B cell (primary cell): ENCODE measurements at regions not wholly inside any gene's neighbourhood (a gene's known extent, or its start where the extent isn't known, plus 50 kb on each side); places are given as distances from the start of the nearest gene placed in this dataset.

Source experiments
- ATAC-seq: fragments of 200-7000 bp; cut with Tn5 transposase; one replicate; pipeline ENCODE4 v1.10.0; 2021; ENCODE audit warnings: low read depth, mild to moderate bottlenecking, moderate number of reproducible peaks, moderate library complexity
- CTCF ChIA-PET: fragments of 350-600 bp; sonication (Branson Sonifier 250); formaldehyde crosslinking; loops from one replicate; lab custom pipeline; 2021; ENCODE audit warnings: antibody characterized with exemption, inconsistent platforms; lab: Charles Lee
- POLR2A ChIA-PET: fragments of 350-600 bp; sonication (Branson Sonifier 250); formaldehyde crosslinking; loops from one replicate; lab custom pipeline; 2021; ENCODE audit warnings: antibody characterized with exemption; lab: Charles Lee
- DNase-seq: peaks from one replicate; pipeline ENCODE4 v3.0.0; 2013
- H2AFZ ChIP-seq: 2 replicates; pipeline ENCODE4 v1.6.1; 2012; ENCODE audit warnings: mild to moderate bottlenecking, low read depth, low read length; ENCODE audit not compliant: insufficient read depth, poor library complexity, severe bottlenecking
- H3K27ac ChIP-seq, 2 donors: 1 replicate in 1 of 2; 2 replicates in 1 of 2; pipeline ENCODE4 v1.5.1; 2012 to 2013; ENCODE audit warnings: low read length in 2 of 2, mild to moderate bottlenecking in 2 of 2, moderate library complexity in 1 of 2
- H3K27me3 ChIP-seq, 4 experiments: fragments of 200-600 bp in 1 of 4; sonication (generic) in 1 of 4; replicated peaks in 1 of 4; 1 replicate in 2 of 4; 2 replicates in 2 of 4; pipeline versions ENCODE4 v1.6.1 to v1.7.0; 2013 to 2016; ENCODE audit warnings: low read length in 3 of 4, mild to moderate bottlenecking in 2 of 4, mixed read lengths in 1 of 4, moderate library complexity in 1 of 4; ENCODE audit not compliant: insufficient read depth in 4 of 4, control insufficient read depth in 3 of 4; ENCODE audit errors: control extremely low read depth in 1 of 4
- H3K36me3 ChIP-seq, 2 experiments: replicated peaks in 1 of 2; 1 replicate in 1 of 2; 2 replicates in 1 of 2; pipeline versions ENCODE4 v1.6.1 to v1.7.1; 2013; ENCODE audit warnings: low read length in 1 of 2; ENCODE audit not compliant: insufficient read depth in 2 of 2, control insufficient read depth in 1 of 2; ENCODE audit errors: control extremely low read depth in 1 of 2, extremely low read depth in 1 of 2
- H3K4me1 ChIP-seq, 2 donors: fragments of 200-600 bp in 1 of 2; sonication (generic) in 1 of 2; 1 replicate in 1 of 2; 2 replicates in 1 of 2; pipeline versions ENCODE4 v1.5.1 to v1.6.1; 2013 to 2017; ENCODE audit warnings: low read length in 2 of 2; ENCODE audit not compliant: control insufficient read depth in 2 of 2, insufficient read depth in 2 of 2
- H3K4me2 ChIP-seq: replicated peaks from 2 replicates; pipeline ENCODE3; 2012; ENCODE audit warnings: mild to moderate bottlenecking, low read depth, low read length; ENCODE audit not compliant: poor library complexity, severe bottlenecking
- H3K4me3 ChIP-seq, 5 experiments: fragments of 200-600 bp in 1 of 5; sonication (generic) in 1 of 5; 1 replicate in 3 of 5; 2 replicates in 2 of 5; pipeline versions ENCODE4 v1.5.1 to v1.7.0; 2011 to 2016; ENCODE audit warnings: low read length in 4 of 5, mild to moderate bottlenecking in 4 of 5, low read depth in 2 of 5, control low read depth in 1 of 5, moderate library complexity in 1 of 5; ENCODE audit not compliant: insufficient read depth in 1 of 5; ENCODE audit errors: control extremely low read depth in 1 of 5, extremely low read depth in 1 of 5
- H3K79me2 ChIP-seq: fragments of 200-600 bp; sonication (generic); one replicate; pipeline ENCODE4 v1.6.0; 2016; ENCODE audit warnings: low read length; ENCODE audit not compliant: control insufficient read depth, insufficient read depth
- H3K9ac ChIP-seq: fragments of 200-600 bp; sonication (generic); 2 replicates; pipeline ENCODE4 v1.6.1; 2017; ENCODE audit warnings: mild to moderate bottlenecking, low read length, moderate library complexity
- H3K9me3 ChIP-seq, 3 donors: one replicate each; pipeline versions ENCODE4 v1.6.1 to v1.7.1; 2013; ENCODE audit warnings: low read length in 2 of 3; ENCODE audit not compliant: control insufficient read depth in 2 of 3, insufficient read depth in 1 of 3; ENCODE audit errors: control extremely low read depth in 1 of 3
- H4K20me1 ChIP-seq: 2 replicates; pipeline ENCODE4 v1.6.0; 2012; ENCODE audit warnings: mild to moderate bottlenecking, low read length; ENCODE audit not compliant: insufficient read depth, control insufficient read depth, poor library complexity, severe bottlenecking
- H3K27ac Mint-ChIP-seq: one replicate; pipeline ENCODE4 v1.8.0; 2021; ENCODE audit warnings: mixed read lengths
- H3K27me3 Mint-ChIP-seq: one replicate; pipeline ENCODE4 v1.8.0; 2021; ENCODE audit warnings: mixed read lengths
- H3K4me1 Mint-ChIP-seq: one replicate; pipeline ENCODE4 v1.8.0; 2021; ENCODE audit warnings: mixed read lengths
- H3K4me3 Mint-ChIP-seq: one replicate; pipeline ENCODE4 v1.8.0; 2021; ENCODE audit warnings: mixed read lengths
- H3K9me3 Mint-ChIP-seq: one replicate; pipeline ENCODE4 v1.8.0; 2022; ENCODE audit warnings: mixed read lengths; ENCODE audit not compliant: insufficient read depth
- EZH2 ChIP-seq: IDR thresholded peaks from 2 replicates; pipeline ENCODE4 v1.6.1; 2012; ENCODE audit warnings: borderline replicate concordance, low read depth, mild to moderate bottlenecking, moderate library complexity, low read length; ENCODE audit not compliant: insufficient read depth, poor library complexity, severe bottlenecking
- WGBS: methylation state at CpG from one replicate; pipeline ENCODE4 v1.1.5; 2013; ENCODE audit warnings: missing lambda C conversion rate; ENCODE audit not compliant: insufficient coverage; 5-methylcytosine and 5-hydroxymethylcytosine counted together
- intact Hi-C: fragments of 100-400 bp; cut with micrococcal nuclease; formaldehyde crosslinking; loops from one replicate; pipeline ENCODE4 v1.10.0; 2022
- TF ChIP-seq, protein P1 (sequence below): fragments of 200-600 bp; IDR thresholded peaks from one replicate; pipeline ENCODE4 v1.8.0; 2022; ENCODE audit warnings: antibody characterized with exemption, mild to moderate bottlenecking

DNA sequence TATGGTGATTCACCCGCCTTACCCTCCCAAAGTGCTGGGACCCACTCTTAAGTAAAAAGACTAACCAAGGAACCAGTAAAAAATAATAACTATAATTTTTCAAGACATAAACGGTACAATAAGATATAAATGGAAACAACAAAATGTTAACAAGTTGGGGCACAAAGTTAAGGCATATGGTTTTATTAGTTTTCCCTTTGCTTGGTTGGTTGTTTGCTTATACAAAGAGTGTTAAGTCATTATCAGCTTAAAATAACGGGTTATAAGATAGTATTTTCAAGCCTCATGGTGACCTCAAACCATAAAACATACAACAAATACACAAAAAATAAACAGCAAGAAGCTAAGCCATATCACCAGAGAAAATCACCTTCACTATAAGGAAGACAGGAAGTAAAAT, 406.1 kb downstream of the SEC23A start:
- H3K9ac ChIP-seq, result no peak overlapping the region
- intact Hi-C loops, result no loop called here
- DNase-seq (no peak), ATAC-seq (no peak)
- Mint-ChIP-seq H3K4me3 (no peak overlapping the region), H3K9me3 (peaks cover 9% of the 10 kb centered on the region), H3K27ac (no peak overlapping the region), H3K27me3 (no peaks in the 10 kb centered on the region), H3K4me1 (no peaks in the 10 kb centered on the region)
- no CpG with 5 or more reads among the region's 3 CpGs for WGBS
- no peak overlapping the region for H3K4me2 ChIP-seq
- H3K9me3 ChIP-seq, result no peaks in the 10 kb centered on the region
- TF ChIP-seq, protein P1, sequence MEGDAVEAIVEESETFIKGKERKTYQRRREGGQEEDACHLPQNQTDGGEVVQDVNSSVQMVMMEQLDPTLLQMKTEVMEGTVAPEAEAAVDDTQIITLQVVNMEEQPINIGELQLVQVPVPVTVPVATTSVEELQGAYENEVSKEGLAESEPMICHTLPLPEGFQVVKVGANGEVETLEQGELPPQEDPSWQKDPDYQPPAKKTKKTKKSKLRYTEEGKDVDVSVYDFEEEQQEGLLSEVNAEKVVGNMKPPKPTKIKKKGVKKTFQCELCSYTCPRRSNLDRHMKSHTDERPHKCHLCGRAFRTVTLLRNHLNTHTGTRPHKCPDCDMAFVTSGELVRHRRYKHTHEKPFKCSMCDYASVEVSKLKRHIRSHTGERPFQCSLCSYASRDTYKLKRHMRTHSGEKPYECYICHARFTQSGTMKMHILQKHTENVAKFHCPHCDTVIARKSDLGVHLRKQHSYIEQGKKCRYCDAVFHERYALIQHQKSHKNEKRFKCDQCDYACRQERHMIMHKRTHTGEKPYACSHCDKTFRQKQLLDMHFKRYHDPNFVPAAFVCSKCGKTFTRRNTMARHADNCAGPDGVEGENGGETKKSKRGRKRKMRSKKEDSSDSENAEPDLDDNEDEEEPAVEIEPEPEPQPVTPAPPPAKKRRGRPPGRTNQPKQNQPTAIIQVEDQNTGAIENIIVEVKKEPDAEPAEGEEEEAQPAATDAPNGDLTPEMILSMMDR, result no peak
- no peak for TF ChIP-seq EZH2
- POLR2A ChIA-PET, result no interaction called here
- no peak overlapping the region for H3K4me3 ChIP-seq
- H3K27ac ChIP-seq, result no peak overlapping the region
- no peaks in the 10 kb centered on the region for H3K79me2 ChIP-seq
- no peaks in the 10 kb centered on the region for H4K20me1 ChIP-seq
- no peaks in the 10 kb centered on the region for H3K36me3 ChIP-seq
- no peaks in the 10 kb centered on the region for H3K27me3 ChIP-seq
- H3K4me1 ChIP-seq, result no peaks in the 10 kb centered on the region
- CTCF ChIA-PET, result interaction anchor here (0.6 kb wide), 1 partner anchor 20 kb away, joined by 3 read pairs; no protein-coding TSS in a partner anchor
- H2AFZ ChIP-seq, result no peak overlapping the region

DNA sequence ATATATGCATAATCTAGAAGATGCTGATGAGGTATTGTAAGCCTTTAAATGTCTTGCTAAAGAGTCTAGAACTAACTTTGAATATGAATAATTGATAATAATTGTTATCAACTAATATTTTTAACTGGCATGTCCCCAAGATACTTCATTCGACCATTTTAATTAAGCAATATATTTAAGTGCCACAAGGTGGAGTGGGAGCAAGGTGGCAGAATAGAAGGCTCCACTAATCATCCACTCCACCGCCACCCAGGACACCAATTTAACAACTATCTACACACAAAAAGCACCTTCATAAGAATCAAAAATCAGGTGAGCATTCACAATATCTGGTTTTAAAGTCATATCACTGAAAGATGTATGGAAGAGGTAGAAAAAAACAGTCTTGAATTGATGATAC, 409.6 kb downstream of the SEC23A start:
- no peak overlapping the region for H2AFZ ChIP-seq
- H3K9me3 Mint-ChIP-seq, result peaks cover 9% of the 10 kb centered on the region
- POLR2A ChIA-PET, result no interaction called here
- no peaks in the 10 kb centered on the region for H3K4me1 ChIP-seq
- no peaks in the 10 kb centered on the region for H3K27me3 ChIP-seq
- H3K27ac Mint-ChIP-seq, result no peak overlapping the region
- H3K36me3 ChIP-seq, result no peaks in the 10 kb centered on the region
- H3K4me1 Mint-ChIP-seq, result no peaks in the 10 kb centered on the region
- no peaks in the 10 kb centered on the region for H3K27me3 Mint-ChIP-seq
- H3K9ac ChIP-seq, result no peak overlapping the region
- no peak overlapping the region for H3K27ac ChIP-seq
- no peak for TF ChIP-seq EZH2
- intact Hi-C loops, result no loop called here
- DNase-seq, result no peak
- WGBS, result no CpG with 5 or more reads among the region's 2 CpGs
- H3K4me3 Mint-ChIP-seq, result no peak overlapping the region
- no peak overlapping the region for H3K4me2 ChIP-seq
- H3K79me2 ChIP-seq, result no peaks in the 10 kb centered on the region
- no peak for ATAC-seq
- no peaks in the 10 kb centered on the region for H4K20me1 ChIP-seq
- CTCF ChIA-PET, result no interaction called here
- no peaks in the 10 kb centered on the region for H3K9me3 ChIP-seq
- H3K4me3 ChIP-seq, result no peak overlapping the region
